ENCODE measurements at regions not wholly inside any gene's neighbourhood (a gene's known extent, or its start where the extent isn't known, plus 50 kb on each side); places are given as distances from the start of the nearest gene placed in this dataset.

DNA sequence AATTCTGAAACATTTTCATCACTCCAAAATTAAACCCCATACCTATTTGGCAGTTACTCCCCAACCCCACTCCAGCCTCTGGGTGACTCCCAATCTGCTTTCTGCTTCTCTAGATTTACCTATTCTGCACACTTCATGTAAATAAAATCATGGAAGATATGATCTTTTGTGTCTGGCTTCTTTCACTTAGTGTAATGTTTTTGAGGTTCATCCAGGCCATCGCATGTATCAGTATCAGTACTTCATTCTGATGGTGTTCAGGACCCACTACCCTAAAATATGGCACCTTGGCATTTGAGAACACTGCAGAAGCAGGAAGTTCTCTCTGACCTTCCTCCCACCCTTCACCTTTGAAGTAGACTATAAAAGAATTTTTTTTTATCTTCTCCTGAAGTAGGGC, 78.7 kb upstream of the SLC25A26 start:
- TF ChIP-seq, protein P1, sequence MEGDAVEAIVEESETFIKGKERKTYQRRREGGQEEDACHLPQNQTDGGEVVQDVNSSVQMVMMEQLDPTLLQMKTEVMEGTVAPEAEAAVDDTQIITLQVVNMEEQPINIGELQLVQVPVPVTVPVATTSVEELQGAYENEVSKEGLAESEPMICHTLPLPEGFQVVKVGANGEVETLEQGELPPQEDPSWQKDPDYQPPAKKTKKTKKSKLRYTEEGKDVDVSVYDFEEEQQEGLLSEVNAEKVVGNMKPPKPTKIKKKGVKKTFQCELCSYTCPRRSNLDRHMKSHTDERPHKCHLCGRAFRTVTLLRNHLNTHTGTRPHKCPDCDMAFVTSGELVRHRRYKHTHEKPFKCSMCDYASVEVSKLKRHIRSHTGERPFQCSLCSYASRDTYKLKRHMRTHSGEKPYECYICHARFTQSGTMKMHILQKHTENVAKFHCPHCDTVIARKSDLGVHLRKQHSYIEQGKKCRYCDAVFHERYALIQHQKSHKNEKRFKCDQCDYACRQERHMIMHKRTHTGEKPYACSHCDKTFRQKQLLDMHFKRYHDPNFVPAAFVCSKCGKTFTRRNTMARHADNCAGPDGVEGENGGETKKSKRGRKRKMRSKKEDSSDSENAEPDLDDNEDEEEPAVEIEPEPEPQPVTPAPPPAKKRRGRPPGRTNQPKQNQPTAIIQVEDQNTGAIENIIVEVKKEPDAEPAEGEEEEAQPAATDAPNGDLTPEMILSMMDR (conservative IDR thresholded peaks at IDR 0.05; ENCODE audit: low read depth, low read length) = no peak
- no peak for DNase-seq (ENCODE audit: low read depth)

DNA sequence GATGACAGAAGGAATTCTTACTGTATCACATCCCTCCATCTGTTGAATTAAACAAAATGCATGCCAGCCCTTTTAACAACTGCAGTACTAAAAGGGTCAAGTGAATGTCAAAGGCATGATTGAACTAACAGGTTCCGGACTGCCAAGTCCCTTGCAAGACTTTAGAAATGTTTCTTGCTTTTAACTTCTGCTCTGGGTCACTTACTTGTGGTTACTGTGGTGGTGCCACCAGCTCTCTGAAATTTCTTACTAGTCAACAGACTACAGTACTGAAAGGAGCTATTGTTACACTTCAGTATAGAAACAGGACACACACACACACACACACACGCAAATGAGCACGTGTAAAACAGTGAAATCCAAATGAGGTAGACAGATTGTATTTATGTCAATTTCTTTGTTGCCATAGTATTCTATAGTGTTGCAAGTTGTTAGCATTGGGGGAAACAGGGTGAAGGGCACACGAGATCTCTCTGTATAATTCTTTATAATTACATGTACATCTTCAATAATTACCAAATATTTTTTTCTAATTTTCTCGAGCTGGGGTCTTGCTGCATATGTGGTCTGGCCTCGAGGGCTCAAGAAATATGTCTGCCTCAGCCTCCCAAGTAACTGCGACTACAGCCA, 79.9 kb upstream of the SLC25A26 start:
- DNase-seq (ENCODE audit: low read depth) = no peak
- TF ChIP-seq, protein P1 (conservative IDR thresholded peaks at IDR 0.05; ENCODE audit: low read depth, low read length) = no peak
- no peak overlapping the region for H3K4me3 ChIP-seq (ENCODE audit: low read depth, low read length)

More for the DNA sequence above, 78.7 kb upstream of the SLC25A26 start:
- H3K4me3 ChIP-seq (ENCODE audit: low read depth, low read length) = no peak overlapping the region

GRCh38 chr3:66140106-66140505, 80.7 kb upstream of the SLC25A26 start:
- TF ChIP-seq, protein P1 (conservative IDR thresholded peaks at IDR 0.05; ENCODE audit: low read depth, low read length) = no peak
- H3K4me3 ChIP-seq (ENCODE audit: low read depth, low read length) = no peak overlapping the region
- no peak for DNase-seq (ENCODE audit: low read depth)

DNA sequence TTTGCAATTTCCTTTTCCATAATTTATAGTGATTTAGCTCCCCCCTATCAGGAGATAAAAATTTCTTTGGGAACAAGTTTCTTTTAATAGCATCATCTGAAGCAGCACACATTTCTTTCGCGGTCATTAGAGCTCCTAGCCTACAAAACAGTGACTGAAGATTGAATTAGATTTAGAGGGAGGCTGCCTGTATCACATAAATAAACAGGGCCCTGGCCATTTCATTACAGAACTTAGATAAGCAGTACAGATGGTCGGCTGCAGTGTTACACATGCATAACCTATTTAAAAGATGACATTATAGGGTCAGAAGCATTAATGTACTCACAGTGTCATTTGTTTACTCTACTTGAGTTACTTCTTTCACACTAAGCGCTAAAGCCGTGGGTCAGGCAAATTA, 81.4 kb upstream of the SLC25A26 start:
- DNase-seq (ENCODE audit: low read depth) = no peak
- TF ChIP-seq, protein P1 (conservative IDR thresholded peaks at IDR 0.05; ENCODE audit: low read depth, low read length) = no peak
- H3K4me3 ChIP-seq (ENCODE audit: low read depth, low read length) = no peak overlapping the region

DNA sequence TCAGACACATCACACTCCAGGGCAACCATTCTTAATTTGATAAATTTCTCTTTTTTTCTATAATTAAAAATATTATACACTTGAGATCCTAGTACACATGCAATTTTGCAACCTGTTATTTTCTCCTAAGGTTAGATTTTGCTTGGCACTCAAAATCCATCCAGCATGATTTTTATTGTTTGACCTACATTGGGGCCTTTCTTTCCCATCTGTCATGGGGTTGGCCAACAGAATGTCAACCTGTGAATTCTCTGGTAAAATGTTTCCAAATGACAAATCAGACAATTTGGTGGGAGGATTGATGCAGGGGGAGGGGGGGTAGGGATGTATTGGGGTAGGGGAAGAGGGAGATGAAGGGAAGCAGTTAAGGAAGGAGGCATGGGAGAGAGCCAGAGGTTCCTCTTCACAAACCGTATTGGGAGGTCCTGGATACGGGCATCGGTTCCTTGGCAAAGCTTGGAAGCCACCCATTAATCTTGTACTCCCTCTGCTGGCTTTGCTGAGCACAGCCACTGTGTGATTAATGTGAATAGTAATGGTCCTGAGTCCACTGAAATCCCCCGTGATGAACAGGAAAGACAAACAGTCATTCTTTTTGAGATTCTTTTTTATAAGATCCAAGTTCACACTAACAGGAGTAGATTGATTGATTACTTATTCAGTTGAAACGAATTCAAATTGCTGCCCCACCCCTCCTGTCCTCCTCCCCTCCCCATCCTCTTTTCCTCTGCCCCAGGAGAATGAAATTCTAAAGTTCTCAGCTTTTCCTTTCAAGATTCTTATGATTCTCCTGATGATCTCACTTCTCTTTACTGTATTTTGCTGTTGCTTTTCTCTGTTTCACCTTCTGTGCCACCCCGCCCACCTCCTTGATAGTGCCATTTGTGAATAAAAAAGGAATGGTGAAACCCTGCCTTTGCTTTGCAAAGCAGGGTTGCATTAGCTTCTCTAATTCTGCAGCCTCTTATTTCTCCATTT, 82.2 kb upstream of the SLC25A26 start:
- TF ChIP-seq, protein P1 (conservative IDR thresholded peaks at IDR 0.05; ENCODE audit: low read depth, low read length) = peak; percentile 88
- no peak for DNase-seq (ENCODE audit: low read depth)
- H3K4me3 ChIP-seq (ENCODE audit: low read depth, low read length) = no peak overlapping the region

- no peak overlapping the region for H3K4me3 ChIP-seq (ENCODE audit: low read depth, low read length)
- DNase-seq (ENCODE audit: low read depth) = no peak
- TF ChIP-seq, protein P1 (conservative IDR thresholded peaks at IDR 0.05; ENCODE audit: low read depth, low read length) = no peak
Observed at GRCh38 chr3:66136597-66136996, 84.2 kb upstream of the SLC25A26 start.

All from epithelial cell of proximal tubule (primary cell).